ENCODE measurements at regions not wholly inside any gene's neighbourhood (a gene's known extent, or its start where the extent isn't known, plus 50 kb on each side); places are given as distances from the start of the nearest gene placed in this dataset.

DNA sequence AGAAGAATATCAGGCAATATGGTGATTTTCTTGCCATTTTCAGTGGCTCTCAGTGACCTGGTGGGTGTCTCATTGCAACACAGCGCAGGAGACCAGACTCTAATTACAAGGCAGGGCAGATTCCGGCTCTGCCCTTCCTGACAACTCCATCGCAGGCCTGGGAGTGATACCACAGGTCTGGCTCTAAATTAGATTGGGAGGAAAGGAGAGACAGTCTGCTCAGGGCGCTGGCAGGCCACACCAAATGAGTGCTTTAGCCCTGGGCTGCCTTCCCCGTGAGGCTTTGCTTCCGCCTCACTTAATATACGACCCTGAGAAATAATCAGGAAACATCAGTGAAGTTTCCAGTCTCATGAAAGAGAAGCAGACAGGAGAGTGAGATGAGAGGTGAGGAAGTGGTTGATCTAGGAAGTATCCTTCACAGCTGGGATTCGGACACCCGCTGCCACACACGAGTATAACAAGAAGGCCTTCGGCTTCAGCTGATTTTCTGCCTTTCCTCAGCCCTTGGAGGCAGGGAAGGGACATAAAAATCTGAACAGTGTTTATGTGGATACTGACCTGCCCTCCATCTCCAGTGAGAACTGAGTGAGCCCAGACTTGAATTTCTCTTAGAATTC is 73.7 kb upstream of the PROK2 start:
- TF ChIP-seq, protein P1, sequence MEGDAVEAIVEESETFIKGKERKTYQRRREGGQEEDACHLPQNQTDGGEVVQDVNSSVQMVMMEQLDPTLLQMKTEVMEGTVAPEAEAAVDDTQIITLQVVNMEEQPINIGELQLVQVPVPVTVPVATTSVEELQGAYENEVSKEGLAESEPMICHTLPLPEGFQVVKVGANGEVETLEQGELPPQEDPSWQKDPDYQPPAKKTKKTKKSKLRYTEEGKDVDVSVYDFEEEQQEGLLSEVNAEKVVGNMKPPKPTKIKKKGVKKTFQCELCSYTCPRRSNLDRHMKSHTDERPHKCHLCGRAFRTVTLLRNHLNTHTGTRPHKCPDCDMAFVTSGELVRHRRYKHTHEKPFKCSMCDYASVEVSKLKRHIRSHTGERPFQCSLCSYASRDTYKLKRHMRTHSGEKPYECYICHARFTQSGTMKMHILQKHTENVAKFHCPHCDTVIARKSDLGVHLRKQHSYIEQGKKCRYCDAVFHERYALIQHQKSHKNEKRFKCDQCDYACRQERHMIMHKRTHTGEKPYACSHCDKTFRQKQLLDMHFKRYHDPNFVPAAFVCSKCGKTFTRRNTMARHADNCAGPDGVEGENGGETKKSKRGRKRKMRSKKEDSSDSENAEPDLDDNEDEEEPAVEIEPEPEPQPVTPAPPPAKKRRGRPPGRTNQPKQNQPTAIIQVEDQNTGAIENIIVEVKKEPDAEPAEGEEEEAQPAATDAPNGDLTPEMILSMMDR (IDR thresholded peaks at IDR 0.05) = no peak
- TF ChIP-seq POLR2A (IDR thresholded peaks at IDR 0.05) (no peak), POLR2AphosphoS5 (IDR thresholded peaks at IDR 0.05) (no peak), EP300 (IDR thresholded peaks at IDR 0.05; ENCODE audit: low read depth) (no peak)

Measured in transverse colon (tissue), 4 donors.